ENCODE measurements at regions not wholly inside any gene's neighbourhood (a gene's known extent, or its start where the extent isn't known, plus 50 kb on each side); places are given as distances from the start of the nearest gene placed in this dataset.
"Not testable (repeated sequence)": the region's sequence is repeated elsewhere in the genome, so short reads cannot be mapped to it uniquely, and the experiment has no call there.

- no peak for TF ChIP-seq CTCF (conservative IDR thresholded peaks at IDR 0.05; ENCODE audit: low read depth, low read length)
- no peak for DNase-seq (ENCODE audit: low read depth)
- no peak overlapping the region for H3K4me3 ChIP-seq (ENCODE audit: low read depth, low read length)
These were observed 75.8 kb upstream of the WAC start for GRCh38 chr10:28457110-28457509.

GRCh38 chr10:28457873-28458272, 75.0 kb upstream of the WAC start:
- H3K4me3 ChIP-seq (ENCODE audit: low read depth, low read length); DNase-seq (ENCODE audit: low read depth): not testable (repeated sequence)

GRCh38 chr10:28459453-28460144, 73.3 kb upstream of the WAC start:
- TF ChIP-seq CTCF (conservative IDR thresholded peaks at IDR 0.05; ENCODE audit: low read depth, low read length) = no peak
- DNase-seq (ENCODE audit: low read depth) = no peak
- no peak overlapping the region for H3K4me3 ChIP-seq (ENCODE audit: low read depth, low read length)

GRCh38 chr10:28463141-28463540, 69.8 kb upstream of the WAC start:
- DNase-seq (ENCODE audit: low read depth) = no peak
- no peak for TF ChIP-seq CTCF (conservative IDR thresholded peaks at IDR 0.05; ENCODE audit: low read depth, low read length)
- H3K4me3 ChIP-seq (ENCODE audit: low read depth, low read length) = no peak overlapping the region

- no peak for DNase-seq (ENCODE audit: low read depth)
- H3K4me3 ChIP-seq (ENCODE audit: low read depth, low read length) = no peak overlapping the region
- no peak for TF ChIP-seq CTCF (conservative IDR thresholded peaks at IDR 0.05; ENCODE audit: low read depth, low read length)
These were observed 69.1 kb upstream of the WAC start for GRCh38 chr10:28463676-28464395.

GRCh38 chr10:28467615-28468014, 65.3 kb upstream of the WAC start:
- DNase-seq (ENCODE audit: low read depth) = no peak
- no peak for TF ChIP-seq CTCF (conservative IDR thresholded peaks at IDR 0.05; ENCODE audit: low read depth, low read length)
- H3K4me3 ChIP-seq (ENCODE audit: low read depth, low read length) = no peak overlapping the region

- TF ChIP-seq CTCF (conservative IDR thresholded peaks at IDR 0.05; ENCODE audit: low read depth, low read length) = no peak
These were observed 64.0 kb upstream of the WAC start for GRCh38 chr10:28468707-28469483.

More at GRCh38 chr10:28468707-28469483, 64.0 kb upstream of the WAC start:
- H3K4me3 ChIP-seq (ENCODE audit: low read depth, low read length) = no peak overlapping the region
- DNase-seq (ENCODE audit: low read depth) = no peak
